ENCODE measurements at regions not wholly inside any gene's neighbourhood (a gene's known extent, or its start where the extent isn't known, plus 50 kb on each side); places are given as distances from the start of the nearest gene placed in this dataset.
A peak's percentile ranks its signal among the peaks of the same experiment; 100 is the strongest.

- Histone ChIP-seq H3K27me3 (ENCODE audit: control insufficient read depth in 5 of 5, insufficient read depth in 4 of 5, low read length in 5 of 5) (no peaks in the 10 kb centered on the region), H3K27ac (ENCODE audit: low read depth, low read length) (no peak overlapping the region)
Measured at GRCh38 chr2:147076634-147077033, 768.2 kb upstream of the ACVR2A start.

GRCh38 chr2:147068071-147068470 is 776.8 kb upstream of the ACVR2A start:
- no peak overlapping the region for H3K27ac ChIP-seq (ENCODE audit: low read depth, low read length)

More at GRCh38 chr2:147076634-147077033, 768.2 kb upstream of the ACVR2A start:
- H3K9ac ChIP-seq (ENCODE audit: low read length in 5 of 5) = no peak overlapping the region
- H3K4me3 ChIP-seq (ENCODE audit: low read depth in 1 of 5, low read length in 5 of 5) = no peak overlapping the region
- H3K9me3 ChIP-seq (ENCODE audit: control insufficient read depth in 5 of 5, low read length in 5 of 5) = no peaks in the 10 kb centered on the region
- H3K36me3 ChIP-seq (ENCODE audit: control insufficient read depth in 5 of 5, insufficient read depth in 5 of 5, low read length in 5 of 5) = no peaks in the 10 kb centered on the region
- peaks cover 0 to 5% (median 2%) of the 10 kb centered on the region in 5 donors for H3K4me1 ChIP-seq (ENCODE audit: control insufficient read depth in 5 of 5, insufficient read depth in 5 of 5, low read length in 5 of 5)

GRCh38 chr2:147067136-147067535 is 777.7 kb upstream of the ACVR2A start:
- Histone ChIP-seq H3K4me3 (ENCODE audit: low read depth in 1 of 5, low read length in 5 of 5) (no peak overlapping the region), H3K27ac (ENCODE audit: low read depth, low read length) (no peak overlapping the region), H3K9me3 (ENCODE audit: control insufficient read depth in 5 of 5, low read length in 5 of 5) (peaks cover 0 to 4% (median 0%) of the 10 kb centered on the region in 5 donors), H3K9ac (ENCODE audit: low read length in 5 of 5) (no peak overlapping the region), H3K27me3 (ENCODE audit: control insufficient read depth in 5 of 5, insufficient read depth in 4 of 5, low read length in 5 of 5) (no peaks in the 10 kb centered on the region), H3K36me3 (ENCODE audit: control insufficient read depth in 5 of 5, insufficient read depth in 5 of 5, low read length in 5 of 5) (no peaks in the 10 kb centered on the region), H3K4me1 (ENCODE audit: control insufficient read depth in 5 of 5, insufficient read depth in 5 of 5, low read length in 5 of 5) (no peaks in the 10 kb centered on the region)

More at GRCh38 chr2:147068071-147068470, 776.8 kb upstream of the ACVR2A start:
- Histone ChIP-seq H3K9me3 (ENCODE audit: control insufficient read depth in 5 of 5, low read length in 5 of 5) (peaks cover 0 to 4% (median 0%) of the 10 kb centered on the region in 5 donors), H3K27me3 (ENCODE audit: control insufficient read depth in 5 of 5, insufficient read depth in 4 of 5, low read length in 5 of 5) (no peaks in the 10 kb centered on the region), H3K4me1 (ENCODE audit: control insufficient read depth in 5 of 5, insufficient read depth in 5 of 5, low read length in 5 of 5) (no peaks in the 10 kb centered on the region), H3K9ac (ENCODE audit: low read length in 5 of 5) (no peak overlapping the region), H3K4me3 (ENCODE audit: low read depth in 1 of 5, low read length in 5 of 5) (no peak overlapping the region), H3K36me3 (ENCODE audit: control insufficient read depth in 5 of 5, insufficient read depth in 5 of 5, low read length in 5 of 5) (no peaks in the 10 kb centered on the region)

GRCh38 chr2:147062073-147062472 is 782.8 kb upstream of the ACVR2A start:
- Histone ChIP-seq H3K9me3 (ENCODE audit: control insufficient read depth in 5 of 5, low read length in 5 of 5) (peaks cover 0 to 4% (median 0%) of the 10 kb centered on the region in 5 donors), H3K27me3 (ENCODE audit: control insufficient read depth in 5 of 5, insufficient read depth in 4 of 5, low read length in 5 of 5) (no peaks in the 10 kb centered on the region), H3K27ac (ENCODE audit: low read depth, low read length) (no peak overlapping the region), H3K4me1 (ENCODE audit: control insufficient read depth in 5 of 5, insufficient read depth in 5 of 5, low read length in 5 of 5) (no peaks in the 10 kb centered on the region), H3K4me3 (ENCODE audit: low read depth in 1 of 5, low read length in 5 of 5) (no peak overlapping the region), H3K36me3 (ENCODE audit: control insufficient read depth in 5 of 5, insufficient read depth in 5 of 5, low read length in 5 of 5) (no peaks in the 10 kb centered on the region), H3K9ac (ENCODE audit: low read length in 5 of 5) (no peak overlapping the region)

GRCh38 chr2:147061269-147061668 is 783.6 kb upstream of the ACVR2A start:
- H3K27ac ChIP-seq (ENCODE audit: low read depth, low read length) = no peak overlapping the region
- H3K9ac ChIP-seq (ENCODE audit: low read length in 5 of 5) = no peak overlapping the region
- H3K9me3 ChIP-seq (ENCODE audit: control insufficient read depth in 5 of 5, low read length in 5 of 5) = peaks cover 0 to 4% (median 0%) of the 10 kb centered on the region in 5 donors
- H3K4me1 ChIP-seq (ENCODE audit: control insufficient read depth in 5 of 5, insufficient read depth in 5 of 5, low read length in 5 of 5) = no peaks in the 10 kb centered on the region
- no peak overlapping the region for H3K4me3 ChIP-seq (ENCODE audit: low read depth in 1 of 5, low read length in 5 of 5)
- H3K27me3 ChIP-seq (ENCODE audit: control insufficient read depth in 5 of 5, insufficient read depth in 4 of 5, low read length in 5 of 5) = no peaks in the 10 kb centered on the region
- H3K36me3 ChIP-seq (ENCODE audit: control insufficient read depth in 5 of 5, insufficient read depth in 5 of 5, low read length in 5 of 5) = no peaks in the 10 kb centered on the region

GRCh38 chr2:147057892-147058490 is 786.8 kb upstream of the ACVR2A start:
- Histone ChIP-seq H3K27me3 (ENCODE audit: control insufficient read depth in 5 of 5, insufficient read depth in 4 of 5, low read length in 5 of 5) (no peaks in the 10 kb centered on the region), H3K4me3 (ENCODE audit: low read depth in 1 of 5, low read length in 5 of 5) (no peak overlapping the region), H3K9ac (ENCODE audit: low read length in 5 of 5) (no peak overlapping the region), H3K4me1 (ENCODE audit: control insufficient read depth in 5 of 5, insufficient read depth in 5 of 5, low read length in 5 of 5) (no peaks in the 10 kb centered on the region), H3K27ac (ENCODE audit: low read depth, low read length) (no peak overlapping the region), H3K36me3 (ENCODE audit: control insufficient read depth in 5 of 5, insufficient read depth in 5 of 5, low read length in 5 of 5) (no peaks in the 10 kb centered on the region), H3K9me3 (ENCODE audit: control insufficient read depth in 5 of 5, low read length in 5 of 5) (no peaks in the 10 kb centered on the region)

- H3K36me3 ChIP-seq (ENCODE audit: control insufficient read depth in 5 of 5, insufficient read depth in 5 of 5, low read length in 5 of 5) = no peaks in the 10 kb centered on the region
- H3K9me3 ChIP-seq (ENCODE audit: control insufficient read depth in 5 of 5, low read length in 5 of 5) = no peaks in the 10 kb centered on the region
- peaks cover 0 to 14% (median 0%) of the 10 kb centered on the region in 5 donors for H3K4me1 ChIP-seq (ENCODE audit: control insufficient read depth in 5 of 5, insufficient read depth in 5 of 5, low read length in 5 of 5)
- no peak overlapping the region for H3K4me3 ChIP-seq (ENCODE audit: low read depth in 1 of 5, low read length in 5 of 5)
- no peak overlapping the region for H3K27ac ChIP-seq (ENCODE audit: low read depth, low read length)
- H3K27me3 ChIP-seq (ENCODE audit: control insufficient read depth in 5 of 5, insufficient read depth in 4 of 5, low read length in 5 of 5) = no peaks in the 10 kb centered on the region
- no peak overlapping the region for H3K9ac ChIP-seq (ENCODE audit: low read length in 5 of 5)
Measured at GRCh38 chr2:147051814-147052213, 793.0 kb upstream of the ACVR2A start.

GRCh38 chr2:147051248-147051647 is 793.6 kb upstream of the ACVR2A start:
- Histone ChIP-seq H3K27ac (ENCODE audit: low read depth, low read length) (no peak overlapping the region), H3K9ac (ENCODE audit: low read length in 5 of 5) (no peak overlapping the region), H3K4me1 (ENCODE audit: control insufficient read depth in 5 of 5, insufficient read depth in 5 of 5, low read length in 5 of 5) (peaks cover 0 to 14% (median 0%) of the 10 kb centered on the region in 5 donors), H3K4me3 (ENCODE audit: low read depth in 1 of 5, low read length in 5 of 5) (no peak overlapping the region), H3K36me3 (ENCODE audit: control insufficient read depth in 5 of 5, insufficient read depth in 5 of 5, low read length in 5 of 5) (no peaks in the 10 kb centered on the region), H3K9me3 (ENCODE audit: control insufficient read depth in 5 of 5, low read length in 5 of 5) (no peaks in the 10 kb centered on the region), H3K27me3 (ENCODE audit: control insufficient read depth in 5 of 5, insufficient read depth in 4 of 5, low read length in 5 of 5) (no peaks in the 10 kb centered on the region)

- peak overlapping the region; percentile 18 for H3K27ac ChIP-seq (ENCODE audit: low read depth, low read length)
- H3K9me3 ChIP-seq (ENCODE audit: control insufficient read depth in 5 of 5, low read length in 5 of 5) = no peaks in the 10 kb centered on the region
- no peak overlapping the region for H3K4me3 ChIP-seq (ENCODE audit: low read depth in 1 of 5, low read length in 5 of 5)
Measured at GRCh38 chr2:147049957-147050356, 794.9 kb upstream of the ACVR2A start.

GRCh38 chr2:147046473-147046872 is 798.4 kb upstream of the ACVR2A start:
- no peaks in the 10 kb centered on the region for H3K9me3 ChIP-seq (ENCODE audit: control insufficient read depth in 5 of 5, low read length in 5 of 5)
- H3K36me3 ChIP-seq (ENCODE audit: control insufficient read depth in 5 of 5, insufficient read depth in 5 of 5, low read length in 5 of 5) = no peaks in the 10 kb centered on the region
- no peak overlapping the region for H3K9ac ChIP-seq (ENCODE audit: low read length in 5 of 5)
- no peaks in the 10 kb centered on the region for H3K27me3 ChIP-seq (ENCODE audit: control insufficient read depth in 5 of 5, insufficient read depth in 4 of 5, low read length in 5 of 5)
- H3K27ac ChIP-seq (ENCODE audit: low read depth, low read length) = no peak overlapping the region
- no peak overlapping the region for H3K4me3 ChIP-seq (ENCODE audit: low read depth in 1 of 5, low read length in 5 of 5)
- peaks cover 0 to 14% (median 0%) of the 10 kb centered on the region in 5 donors for H3K4me1 ChIP-seq (ENCODE audit: control insufficient read depth in 5 of 5, insufficient read depth in 5 of 5, low read length in 5 of 5)

More at GRCh38 chr2:147049957-147050356, 794.9 kb upstream of the ACVR2A start:
- Histone ChIP-seq H3K9ac (ENCODE audit: low read length in 5 of 5) (no peak overlapping the region), H3K27me3 (ENCODE audit: control insufficient read depth in 5 of 5, insufficient read depth in 4 of 5, low read length in 5 of 5) (no peaks in the 10 kb centered on the region), H3K4me1 (ENCODE audit: control insufficient read depth in 5 of 5, insufficient read depth in 5 of 5, low read length in 5 of 5) (peaks cover 0 to 14% (median 0%) of the 10 kb centered on the region in 5 donors), H3K36me3 (ENCODE audit: control insufficient read depth in 5 of 5, insufficient read depth in 5 of 5, low read length in 5 of 5) (no peaks in the 10 kb centered on the region)
